CD4-positive, alpha-beta T cell treated with Interleukin-6 at 100 ng/mL for 8 hours (primary cell): ENCODE measurements at regions not wholly inside any gene's neighbourhood (a gene's known extent, or its start where the extent isn't known, plus 50 kb on each side); places are given as distances from the start of the nearest gene placed in this dataset.
"Not testable (repeated sequence)": the region's sequence is repeated elsewhere in the genome, so short reads cannot be mapped to it uniquely, and the experiment has no call there.

Experiments used
- DNase-seq: peaks from one replicate; pipeline ENCODE4 v3.0.0-alpha.2; 2020; ENCODE audit warnings: mixed read lengths, low spot score

- DNase-seq, result no peak
Measured at GRCh38 chr7:52777051-52777822, 258.2 kb upstream of the POM121L12 start.

GRCh38 chr7:52775876-52776275, 259.6 kb upstream of the POM121L12 start:
- DNase-seq, result no peak

- no peak for DNase-seq
Measured at GRCh38 chr7:52771177-52771576, 264.3 kb upstream of the POM121L12 start.

- DNase-seq, result no peak
Measured at GRCh38 chr7:52764492-52765169, 270.8 kb upstream of the POM121L12 start.

- no peak for DNase-seq
Measured at GRCh38 chr7:52758356-52758755, 277.1 kb upstream of the POM121L12 start.

GRCh38 chr7:52753855-52754254, 281.6 kb upstream of the POM121L12 start:
- no peak for DNase-seq

GRCh38 chr7:52752891-52753290, 282.5 kb upstream of the POM121L12 start:
- no peak for DNase-seq

- no peak for DNase-seq
Measured at GRCh38 chr7:52749880-52750279, 285.6 kb upstream of the POM121L12 start.

GRCh38 chr7:52747817-52748216, 287.6 kb upstream of the POM121L12 start:
- no peak for DNase-seq

- no peak for DNase-seq
Measured at GRCh38 chr7:52741670-52742290, 293.7 kb upstream of the POM121L12 start.

GRCh38 chr7:52735656-52736055, 299.8 kb upstream of the POM121L12 start:
- no peak for DNase-seq

- DNase-seq, result not testable (repeated sequence)
Measured at GRCh38 chr7:52728683-52729082, 306.8 kb upstream of the POM121L12 start.

- DNase-seq, result no peak
Measured at GRCh38 chr7:52727632-52728031, 307.8 kb upstream of the POM121L12 start.

GRCh38 chr7:52726986-52727385, 308.4 kb upstream of the POM121L12 start:
- no peak for DNase-seq

- no peak for DNase-seq
Measured at GRCh38 chr7:52726493-52726892, 308.9 kb upstream of the POM121L12 start.

GRCh38 chr7:52723606-52724005, 311.8 kb upstream of the POM121L12 start:
- no peak for DNase-seq

GRCh38 chr7:52720856-52721255, 314.6 kb upstream of the POM121L12 start:
- no peak for DNase-seq

GRCh38 chr7:52719677-52720076, 315.8 kb upstream of the POM121L12 start:
- no peak for DNase-seq

- DNase-seq, result no peak
Measured at GRCh38 chr7:52715701-52716100, 319.7 kb upstream of the POM121L12 start.

GRCh38 chr7:52712938-52713337, 322.5 kb upstream of the POM121L12 start:
- no peak for DNase-seq

GRCh38 chr7:52711951-52712350, 323.5 kb upstream of the POM121L12 start:
- no peak for DNase-seq

- DNase-seq, result no peak
Measured at GRCh38 chr7:52708846-52709245, 326.6 kb upstream of the POM121L12 start.

- no peak for DNase-seq
Measured at GRCh38 chr7:52705768-52706167, 329.7 kb upstream of the POM121L12 start.
